ENCODE measurements at regions not wholly inside any gene's neighbourhood (a gene's known extent, or its start where the extent isn't known, plus 50 kb on each side); places are given as distances from the start of the nearest gene placed in this dataset.

DNA sequence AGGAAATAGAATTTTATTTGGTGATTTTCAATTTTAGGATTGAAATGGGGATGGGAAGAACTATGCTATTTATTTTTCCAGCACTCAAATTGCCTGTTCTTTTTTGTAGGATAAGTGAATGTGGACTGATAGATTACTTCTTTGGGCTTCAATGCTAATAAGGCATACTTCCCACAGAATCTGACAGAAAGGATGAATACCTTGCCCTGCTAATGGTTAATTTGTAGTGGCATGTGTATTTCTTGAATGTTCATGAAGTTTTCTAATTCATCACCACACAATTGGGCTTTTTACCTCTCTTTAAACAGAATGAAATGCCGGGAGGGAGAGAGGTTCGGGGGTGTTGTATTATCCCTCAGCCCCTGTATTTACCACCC, 369.1 kb upstream of the ADGRL2 start:
- TF ChIP-seq, protein P1, sequence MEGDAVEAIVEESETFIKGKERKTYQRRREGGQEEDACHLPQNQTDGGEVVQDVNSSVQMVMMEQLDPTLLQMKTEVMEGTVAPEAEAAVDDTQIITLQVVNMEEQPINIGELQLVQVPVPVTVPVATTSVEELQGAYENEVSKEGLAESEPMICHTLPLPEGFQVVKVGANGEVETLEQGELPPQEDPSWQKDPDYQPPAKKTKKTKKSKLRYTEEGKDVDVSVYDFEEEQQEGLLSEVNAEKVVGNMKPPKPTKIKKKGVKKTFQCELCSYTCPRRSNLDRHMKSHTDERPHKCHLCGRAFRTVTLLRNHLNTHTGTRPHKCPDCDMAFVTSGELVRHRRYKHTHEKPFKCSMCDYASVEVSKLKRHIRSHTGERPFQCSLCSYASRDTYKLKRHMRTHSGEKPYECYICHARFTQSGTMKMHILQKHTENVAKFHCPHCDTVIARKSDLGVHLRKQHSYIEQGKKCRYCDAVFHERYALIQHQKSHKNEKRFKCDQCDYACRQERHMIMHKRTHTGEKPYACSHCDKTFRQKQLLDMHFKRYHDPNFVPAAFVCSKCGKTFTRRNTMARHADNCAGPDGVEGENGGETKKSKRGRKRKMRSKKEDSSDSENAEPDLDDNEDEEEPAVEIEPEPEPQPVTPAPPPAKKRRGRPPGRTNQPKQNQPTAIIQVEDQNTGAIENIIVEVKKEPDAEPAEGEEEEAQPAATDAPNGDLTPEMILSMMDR (IDR thresholded peaks at IDR 0.05; ENCODE audit: control extremely low read depth in 1 of 3, insufficient read depth in 1 of 3, low read depth in 1 of 3, low read length in 3 of 3): no peak
- no peak for TF ChIP-seq POLR2A (IDR thresholded peaks at IDR 0.05; ENCODE audit: control extremely low read depth in 1 of 2, low read depth in 2 of 2, low read length in 2 of 2)
- no peak for TF ChIP-seq RAD21 (IDR thresholded peaks at IDR 0.05 in 1 of 2, conservative IDR thresholded peaks at IDR 0.05 in 1 of 2; ENCODE audit: low read depth in 2 of 2, low read length in 2 of 2)
- no peak for TF ChIP-seq JUND (IDR thresholded peaks at IDR 0.05; ENCODE audit: low read length)
- TF ChIP-seq SIN3A (conservative IDR thresholded peaks at IDR 0.05 in 1 of 2, IDR thresholded peaks at IDR 0.05 in 1 of 2; ENCODE audit: low read depth in 1 of 2, low read length in 2 of 2): no peak

All from H1 (cell line).